Ovary (tissue), 3 donors: ENCODE measurements at regions not wholly inside any gene's neighbourhood (a gene's known extent, or its start where the extent isn't known, plus 50 kb on each side); places are given as distances from the start of the nearest gene placed in this dataset.

Source experiments
- EP300 ChIP-seq: sonication (generic); formaldehyde crosslinking; IDR thresholded peaks from one replicate; pipeline ENCODE4 v1.6.1; 2017; ENCODE audit warnings: antibody characterized with exemption
- POLR2A ChIP-seq: fragments of 450-650 bp; IDR thresholded peaks from one replicate; pipeline ENCODE4 v1.6.1; 2017; ENCODE audit warnings: antibody characterized with exemption, mild to moderate bottlenecking, moderate library complexity
- TF ChIP-seq, protein P1 (sequence below), 3 donors: fragments of 450-650 bp in 2 of 3; fragments of 200-600 bp in 1 of 3; IDR thresholded peaks; one replicate each; pipeline versions ENCODE4 v1.5.1 to v1.8.0; 2016 to 2022; ENCODE audit warnings: antibody characterized with exemption in 3 of 3, mild to moderate bottlenecking in 1 of 3
- donor health status: DM: no; HTN: no; CAD: no.

DNA sequence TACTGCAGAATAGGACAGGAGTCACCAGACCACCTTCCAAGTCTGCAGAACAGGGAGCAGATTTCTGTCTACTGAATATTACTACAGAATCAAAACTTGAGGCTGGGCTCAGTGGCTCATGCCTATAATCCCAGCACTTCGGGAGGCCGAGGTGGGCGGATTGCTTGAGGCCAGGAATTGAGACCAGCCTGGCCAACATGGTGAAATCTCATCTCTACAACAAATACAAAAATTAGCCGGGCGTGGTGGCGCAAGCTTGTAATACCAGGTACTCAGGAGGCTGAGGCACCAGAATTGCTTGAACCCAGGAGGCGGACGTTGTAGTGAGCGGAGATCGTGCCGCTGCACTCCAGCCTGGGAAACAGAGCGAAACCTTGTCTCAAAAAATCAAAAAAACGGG, 710.8 kb upstream of the WWC1 start:
- TF ChIP-seq, protein P1, sequence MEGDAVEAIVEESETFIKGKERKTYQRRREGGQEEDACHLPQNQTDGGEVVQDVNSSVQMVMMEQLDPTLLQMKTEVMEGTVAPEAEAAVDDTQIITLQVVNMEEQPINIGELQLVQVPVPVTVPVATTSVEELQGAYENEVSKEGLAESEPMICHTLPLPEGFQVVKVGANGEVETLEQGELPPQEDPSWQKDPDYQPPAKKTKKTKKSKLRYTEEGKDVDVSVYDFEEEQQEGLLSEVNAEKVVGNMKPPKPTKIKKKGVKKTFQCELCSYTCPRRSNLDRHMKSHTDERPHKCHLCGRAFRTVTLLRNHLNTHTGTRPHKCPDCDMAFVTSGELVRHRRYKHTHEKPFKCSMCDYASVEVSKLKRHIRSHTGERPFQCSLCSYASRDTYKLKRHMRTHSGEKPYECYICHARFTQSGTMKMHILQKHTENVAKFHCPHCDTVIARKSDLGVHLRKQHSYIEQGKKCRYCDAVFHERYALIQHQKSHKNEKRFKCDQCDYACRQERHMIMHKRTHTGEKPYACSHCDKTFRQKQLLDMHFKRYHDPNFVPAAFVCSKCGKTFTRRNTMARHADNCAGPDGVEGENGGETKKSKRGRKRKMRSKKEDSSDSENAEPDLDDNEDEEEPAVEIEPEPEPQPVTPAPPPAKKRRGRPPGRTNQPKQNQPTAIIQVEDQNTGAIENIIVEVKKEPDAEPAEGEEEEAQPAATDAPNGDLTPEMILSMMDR (IDR thresholded peaks at IDR 0.05): no peak
- TF ChIP-seq EP300 (no peak), POLR2A (no peak)
